AG09319 (cell line): ENCODE measurements at regions not wholly inside any gene's neighbourhood (a gene's known extent, or its start where the extent isn't known, plus 50 kb on each side); places are given as distances from the start of the nearest gene placed in this dataset.

Experiments used
- DNase-seq: peaks from one replicate; pipeline ENCODE4 v3.0.0-alpha.2; 2010; ENCODE audit warnings: low read depth; ENCODE audit errors: extremely low read depth
- TF ChIP-seq, protein P1 (sequence below): IDR thresholded peaks from 2 replicates; pipeline ENCODE4 v1.5.1; 2011; ENCODE audit warnings: low read depth, mild to moderate bottlenecking, inconsistent platforms, low read length, moderate library complexity

GRCh38 chr12:76275511-76276093 lies 72.6 kb downstream of the BBS10 start:
- TF ChIP-seq, protein P1, sequence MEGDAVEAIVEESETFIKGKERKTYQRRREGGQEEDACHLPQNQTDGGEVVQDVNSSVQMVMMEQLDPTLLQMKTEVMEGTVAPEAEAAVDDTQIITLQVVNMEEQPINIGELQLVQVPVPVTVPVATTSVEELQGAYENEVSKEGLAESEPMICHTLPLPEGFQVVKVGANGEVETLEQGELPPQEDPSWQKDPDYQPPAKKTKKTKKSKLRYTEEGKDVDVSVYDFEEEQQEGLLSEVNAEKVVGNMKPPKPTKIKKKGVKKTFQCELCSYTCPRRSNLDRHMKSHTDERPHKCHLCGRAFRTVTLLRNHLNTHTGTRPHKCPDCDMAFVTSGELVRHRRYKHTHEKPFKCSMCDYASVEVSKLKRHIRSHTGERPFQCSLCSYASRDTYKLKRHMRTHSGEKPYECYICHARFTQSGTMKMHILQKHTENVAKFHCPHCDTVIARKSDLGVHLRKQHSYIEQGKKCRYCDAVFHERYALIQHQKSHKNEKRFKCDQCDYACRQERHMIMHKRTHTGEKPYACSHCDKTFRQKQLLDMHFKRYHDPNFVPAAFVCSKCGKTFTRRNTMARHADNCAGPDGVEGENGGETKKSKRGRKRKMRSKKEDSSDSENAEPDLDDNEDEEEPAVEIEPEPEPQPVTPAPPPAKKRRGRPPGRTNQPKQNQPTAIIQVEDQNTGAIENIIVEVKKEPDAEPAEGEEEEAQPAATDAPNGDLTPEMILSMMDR: no peak
- DNase-seq: no peak

- DNase-seq: no peak
- TF ChIP-seq, protein P1: no peak
Measured at GRCh38 chr12:76274420-76275083, 73.7 kb downstream of the BBS10 start.

DNA sequence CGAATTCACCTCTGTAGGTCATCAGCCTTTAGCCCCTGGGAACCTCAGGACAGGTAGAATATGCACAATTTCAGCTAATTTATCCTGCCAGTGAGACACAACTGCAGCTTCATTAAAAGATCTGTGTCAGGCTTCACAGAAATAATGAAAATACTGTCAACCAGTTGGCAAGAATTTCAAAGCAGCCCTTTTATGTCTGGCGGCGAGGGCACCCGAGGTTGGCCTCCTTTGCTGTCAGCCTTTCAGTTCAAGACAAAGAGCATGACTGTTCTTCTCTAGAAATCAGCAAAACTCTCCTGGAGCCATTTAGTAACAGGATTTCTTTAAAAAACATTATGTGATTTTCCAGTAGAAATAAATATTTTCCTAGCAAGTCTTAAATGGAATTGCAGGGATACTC lies 75.9 kb downstream of the BBS10 start:
- DNase-seq: no peak
- TF ChIP-seq, protein P1: no peak

- no peak for DNase-seq
Measured at GRCh38 chr12:76270657-76271358, 77.4 kb downstream of the BBS10 start.

GRCh38 chr12:76268267-76268666 lies 79.9 kb downstream of the BBS10 start:
- DNase-seq: no peak

More at GRCh38 chr12:76270657-76271358, 77.4 kb downstream of the BBS10 start:
- TF ChIP-seq, protein P1: no peak

DNA sequence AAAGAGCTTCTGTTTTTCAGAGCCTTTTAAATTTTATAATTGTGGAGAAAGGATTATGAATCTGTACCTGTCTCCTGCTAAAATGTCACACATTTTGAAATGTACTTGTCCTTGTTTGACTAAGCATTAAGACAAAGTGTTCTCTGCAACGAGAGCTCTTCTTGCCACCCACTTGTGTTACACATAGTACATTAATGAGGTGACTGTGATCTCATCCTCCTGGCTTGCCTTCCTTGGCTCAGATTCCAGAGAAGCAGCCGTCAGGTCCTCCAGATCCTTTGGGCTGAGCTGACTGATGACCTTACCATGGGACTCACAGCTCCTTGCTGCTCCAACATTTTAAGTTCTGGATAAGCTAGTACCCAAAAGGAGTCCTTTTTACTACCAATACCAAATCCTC lies 81.4 kb downstream of the BBS10 start:
- TF ChIP-seq, protein P1: no peak
- no peak for DNase-seq

More at GRCh38 chr12:76268267-76268666, 79.9 kb downstream of the BBS10 start:
- TF ChIP-seq, protein P1: no peak
